ENCODE measurements at regions not wholly inside any gene's neighbourhood (a gene's known extent, or its start where the extent isn't known, plus 50 kb on each side); places are given as distances from the start of the nearest gene placed in this dataset.

DNA sequence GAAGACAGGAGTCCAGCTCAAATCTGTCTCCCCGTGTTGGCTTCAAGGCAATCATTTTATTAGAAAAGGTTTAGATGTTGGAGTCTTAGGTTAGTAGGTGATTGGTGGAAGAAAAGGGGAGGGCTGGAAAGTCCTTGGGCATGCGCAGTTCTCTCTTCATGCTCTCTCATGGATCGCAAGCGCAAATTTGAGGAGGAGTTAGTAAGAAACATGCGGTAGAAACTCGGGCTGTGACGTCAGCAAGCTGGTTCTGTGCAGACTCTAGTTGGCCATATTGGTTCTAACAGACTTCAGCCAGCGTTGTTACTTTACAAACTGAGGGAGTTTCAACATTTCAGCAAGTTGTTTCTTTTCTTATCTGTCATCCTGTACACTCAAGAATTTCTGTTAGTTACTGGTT, 392.2 kb downstream of the CDK5RAP2 start:
- ATAC-seq (no peak), DNase-seq (ENCODE audit: low spot score in 2 of 2) (no peak)
- Mint-ChIP-seq H3K9me3 (peaks cover 3 to 4% of the 10 kb centered on the region in 2 donors), H3K36me3 (no peaks in the 10 kb centered on the region), H3K27ac (no peak overlapping the region)

GRCh38 chr9:120186276-120186675, 393.7 kb downstream of the CDK5RAP2 start:
- ATAC-seq (no peak), DNase-seq (ENCODE audit: low spot score in 2 of 2) (no peak)
- no peak overlapping the region for H3K27ac Mint-ChIP-seq
- peaks cover 3 to 8% of the 10 kb centered on the region in 2 donors for H3K9me3 Mint-ChIP-seq
- no peaks in the 10 kb centered on the region for H3K36me3 Mint-ChIP-seq

- no peaks in the 10 kb centered on the region for H3K36me3 Mint-ChIP-seq
Measured at GRCh38 chr9:120184266-120184665, 395.7 kb downstream of the CDK5RAP2 start.

DNA sequence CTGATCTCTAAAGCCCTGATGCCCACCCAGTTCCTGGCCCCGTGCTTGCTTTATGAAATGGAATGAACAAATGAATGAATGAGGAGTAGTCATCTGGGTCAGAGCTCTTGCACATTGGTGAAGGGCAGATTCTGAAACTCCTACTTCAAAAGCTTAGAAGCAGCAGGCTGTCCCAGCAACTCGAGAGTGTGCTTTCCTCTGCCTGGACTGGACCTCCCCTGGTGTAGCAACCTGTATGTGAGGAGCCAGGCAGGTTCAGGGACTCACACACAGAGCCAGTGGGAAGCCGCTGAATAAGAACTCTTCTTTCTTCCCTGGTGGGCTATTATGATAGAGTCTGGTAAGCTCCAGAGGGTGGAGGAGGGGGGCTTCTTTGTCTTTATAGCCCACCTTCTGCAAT, 396.4 kb downstream of the CDK5RAP2 start:
- ATAC-seq, result no peak
- H3K9me3 Mint-ChIP-seq, result peaks cover 7 to 19% of the 10 kb centered on the region in 2 donors
- no peak overlapping the region for H3K27ac Mint-ChIP-seq
- H3K36me3 Mint-ChIP-seq, result no peaks in the 10 kb centered on the region
- no peak for DNase-seq (ENCODE audit: low spot score in 2 of 2)

More at GRCh38 chr9:120184266-120184665, 395.7 kb downstream of the CDK5RAP2 start:
- Mint-ChIP-seq H3K9me3 (peaks cover 7 to 15% of the 10 kb centered on the region in 2 donors), H3K27ac (no peak overlapping the region)
- DNase-seq (ENCODE audit: low spot score in 2 of 2) (no peak), ATAC-seq (no peak)

- no peak for DNase-seq (ENCODE audit: low spot score in 2 of 2)
- Mint-ChIP-seq H3K36me3 (no peaks in the 10 kb centered on the region), H3K9me3 (peaks cover 7 to 21% of the 10 kb centered on the region in 2 donors), H3K27ac (no peak overlapping the region)
- no peak for ATAC-seq
Measured at GRCh38 chr9:120182011-120182410, 398.0 kb downstream of the CDK5RAP2 start.

DNA sequence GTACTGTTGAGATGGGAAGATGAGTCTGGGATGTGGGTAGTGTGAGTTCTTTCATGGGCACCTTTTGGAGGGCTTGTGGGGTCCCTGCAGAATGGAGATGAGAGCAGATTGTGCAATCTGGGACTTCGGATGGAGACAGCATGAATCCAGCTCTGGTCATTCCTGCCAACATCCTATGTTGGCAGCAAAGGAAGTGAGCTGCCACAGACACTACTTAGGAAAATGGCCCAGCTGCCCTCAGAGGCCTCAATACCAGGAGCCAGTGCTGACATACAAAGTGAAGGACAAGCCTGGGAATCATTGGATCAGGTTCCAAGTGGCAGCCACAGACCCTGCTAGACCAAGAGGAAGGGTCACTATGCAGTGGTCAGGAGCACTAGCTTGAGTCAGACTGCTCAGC, 402.8 kb downstream of the CDK5RAP2 start:
- peaks cover 4 to 17% of the 10 kb centered on the region in 2 donors for H3K9me3 Mint-ChIP-seq
- H3K36me3 Mint-ChIP-seq, result no peaks in the 10 kb centered on the region
- DNase-seq (ENCODE audit: low spot score in 2 of 2) (no peak), ATAC-seq (no peak)
- H3K27ac Mint-ChIP-seq, result no peak overlapping the region

DNA sequence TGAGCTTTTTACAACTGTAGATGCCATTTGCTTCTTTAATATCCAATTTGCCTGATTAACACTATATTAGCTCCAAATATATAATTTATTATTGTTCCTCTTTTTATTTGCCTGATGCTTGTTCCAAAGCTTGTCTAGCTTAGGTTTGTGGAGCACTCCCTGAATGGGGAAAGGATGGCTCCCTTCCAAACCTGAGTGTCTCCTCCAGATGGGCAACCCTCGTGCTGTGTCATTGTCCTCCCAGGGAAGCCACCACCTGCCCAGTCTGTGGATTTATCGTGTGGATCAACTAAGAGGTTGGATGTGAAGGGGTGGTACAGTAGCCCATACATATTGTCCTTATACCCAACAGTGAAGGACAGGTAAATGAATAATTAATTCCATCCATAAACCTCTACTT, 404.9 kb downstream of the CDK5RAP2 start:
- peaks cover 12 to 21% of the 10 kb centered on the region in 2 donors for H3K9me3 Mint-ChIP-seq
- H3K36me3 Mint-ChIP-seq, result no peaks in the 10 kb centered on the region
- DNase-seq (ENCODE audit: low spot score in 2 of 2), result no peak
- ATAC-seq, result no peak
- no peak overlapping the region for H3K27ac Mint-ChIP-seq

DNA sequence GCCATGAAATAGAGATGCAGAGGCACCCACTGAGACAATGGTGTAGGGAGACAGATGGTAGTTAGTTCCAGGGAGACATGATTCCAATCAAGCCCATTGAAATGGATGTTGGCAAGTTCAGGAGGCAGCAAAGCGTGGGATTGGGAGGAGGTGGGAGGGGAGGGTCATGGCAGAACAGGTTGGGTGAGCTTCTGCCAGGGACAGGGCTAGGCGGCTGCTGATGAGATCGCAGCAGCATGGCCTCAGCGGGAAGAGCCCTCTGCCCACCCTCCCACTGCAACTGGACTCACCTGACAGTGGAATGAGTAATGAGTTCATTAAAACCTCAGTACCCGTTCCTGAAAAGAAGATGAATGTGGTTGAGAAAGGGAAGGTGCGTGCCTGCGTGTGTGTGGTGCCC, 418.2 kb downstream of the CDK5RAP2 start:
- DNase-seq (ENCODE audit: low spot score in 2 of 2) (no peak), ATAC-seq (no peak)
- peak overlapping the region in 1 of 2 donors; percentile 2 for H3K27ac Mint-ChIP-seq
- H3K36me3 Mint-ChIP-seq, result no peaks in the 10 kb centered on the region
- H3K9me3 Mint-ChIP-seq, result peaks cover 4 to 7% of the 10 kb centered on the region in 2 donors

GRCh38 chr9:120158221-120158620, 421.7 kb downstream of the CDK5RAP2 start:
- no peak for ATAC-seq
- peaks cover 7 to 8% of the 10 kb centered on the region in 2 donors for H3K9me3 Mint-ChIP-seq
- DNase-seq (ENCODE audit: low spot score in 2 of 2), result no peak
- no peak overlapping the region for H3K27ac Mint-ChIP-seq
- H3K36me3 Mint-ChIP-seq, result no peaks in the 10 kb centered on the region

DNA sequence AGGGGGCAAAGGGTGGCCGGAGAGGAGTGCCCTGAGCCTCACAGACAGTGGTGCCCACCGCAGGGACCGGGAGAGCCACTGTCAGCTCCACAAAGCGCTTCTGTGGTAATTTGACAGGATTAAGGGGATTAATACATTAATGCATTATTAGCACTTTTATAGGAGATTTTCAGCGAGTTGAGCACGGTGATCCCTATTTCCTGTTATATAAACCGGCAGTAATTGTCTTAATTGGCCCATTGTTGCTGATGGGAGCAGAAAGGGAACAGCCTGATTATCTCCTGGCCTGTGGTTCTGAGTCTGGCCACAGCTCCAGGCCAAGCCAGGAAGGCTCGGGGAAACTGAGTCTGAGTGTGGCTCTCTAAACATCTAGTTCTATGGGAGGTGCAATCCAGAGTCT, 423.6 kb downstream of the CDK5RAP2 start:
- ATAC-seq, result no peak
- Mint-ChIP-seq H3K36me3 (no peaks in the 10 kb centered on the region), H3K27ac (no peak overlapping the region), H3K9me3 (peaks cover 5 to 8% of the 10 kb centered on the region in 2 donors)
- DNase-seq (ENCODE audit: low spot score in 2 of 2), result no peak

GRCh38 chr9:120153258-120153657, 426.7 kb downstream of the CDK5RAP2 start:
- Mint-ChIP-seq H3K27ac (no peak overlapping the region), H3K36me3 (no peaks in the 10 kb centered on the region), H3K9me3 (peaks cover 0 to 8% of the 10 kb centered on the region in 2 donors)
- no peak for DNase-seq (ENCODE audit: low spot score in 2 of 2)
- no peak for ATAC-seq

DNA sequence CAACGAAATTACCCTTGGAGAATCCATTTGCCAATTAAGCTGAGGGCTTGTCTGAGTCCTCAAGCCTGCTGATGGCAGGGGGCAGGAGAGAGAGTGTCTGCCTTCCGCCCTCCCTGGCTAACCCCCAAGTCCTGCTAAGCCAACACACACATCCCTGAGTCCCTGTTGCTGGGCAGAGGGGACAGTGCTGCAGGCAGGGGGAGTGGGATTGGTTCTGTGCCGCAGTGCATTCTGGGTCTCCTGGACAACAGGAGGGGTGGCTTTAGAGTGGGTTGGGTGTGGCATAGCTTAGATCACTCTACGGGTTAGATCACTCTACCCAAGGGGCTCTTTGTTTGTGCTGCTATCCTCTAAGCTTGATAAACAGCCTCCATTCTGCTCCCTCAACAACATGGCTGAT, 427.7 kb downstream of the CDK5RAP2 start:
- no peaks in the 10 kb centered on the region for H3K36me3 Mint-ChIP-seq
- no peak overlapping the region for H3K27ac Mint-ChIP-seq
- no peak for ATAC-seq
- peaks cover 0 to 6% of the 10 kb centered on the region in 2 donors for H3K9me3 Mint-ChIP-seq
- no peak for DNase-seq (ENCODE audit: low spot score in 2 of 2)

DNA sequence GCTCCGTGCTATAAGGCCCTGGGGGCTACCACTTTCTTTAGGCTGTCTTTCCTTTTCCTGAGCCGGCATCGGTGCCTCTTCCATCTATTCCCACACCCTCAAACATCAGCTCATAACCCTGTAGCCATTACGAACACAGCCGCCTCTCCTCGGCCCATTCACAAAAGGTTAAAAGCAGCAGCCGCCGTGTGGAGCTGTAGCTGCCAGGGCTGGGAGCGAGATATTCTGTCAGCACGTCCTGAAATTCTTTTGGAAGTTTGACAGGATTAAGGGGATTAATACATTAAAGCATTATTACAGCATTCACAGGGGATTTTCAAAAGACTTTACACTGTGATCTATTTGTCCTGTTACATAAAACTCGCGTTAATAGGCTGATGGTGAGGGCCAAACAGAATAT, 428.2 kb downstream of the CDK5RAP2 start:
- Mint-ChIP-seq H3K9me3 (peaks cover 0 to 4% of the 10 kb centered on the region in 2 donors), H3K27ac (no peak overlapping the region), H3K36me3 (no peaks in the 10 kb centered on the region)
- DNase-seq (ENCODE audit: low spot score in 2 of 2) (no peak), ATAC-seq (no peak)

DNA sequence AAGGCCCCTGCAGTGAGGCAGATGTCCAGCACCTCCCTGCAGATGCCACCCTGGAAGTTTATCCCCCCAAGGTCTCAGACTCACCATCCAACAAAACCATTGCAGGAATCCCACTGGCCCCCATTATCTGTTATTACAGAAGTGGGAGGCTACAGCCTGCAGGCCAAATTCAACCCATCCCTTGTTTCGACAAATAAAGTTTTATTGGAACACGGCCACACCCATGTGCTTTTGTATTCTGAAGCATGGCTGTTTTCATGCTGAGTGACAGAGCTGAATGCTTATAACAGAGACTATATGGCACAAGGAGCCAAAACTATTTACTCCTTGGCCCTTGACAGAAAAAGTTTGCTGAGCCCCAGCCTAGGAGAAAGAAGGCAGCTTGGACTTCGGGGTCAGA, 428.8 kb downstream of the CDK5RAP2 start:
- DNase-seq (ENCODE audit: low spot score in 2 of 2) (no peak), ATAC-seq (no peak)
- Mint-ChIP-seq H3K9me3 (peaks cover 0 to 4% of the 10 kb centered on the region in 2 donors), H3K36me3 (no peaks in the 10 kb centered on the region), H3K27ac (no peak overlapping the region)

GRCh38 chr9:120138955-120139354, 441.0 kb downstream of the CDK5RAP2 start:
- peaks cover 8 to 15% of the 10 kb centered on the region in 2 donors for H3K9me3 Mint-ChIP-seq
- DNase-seq (ENCODE audit: low spot score in 2 of 2) (no peak), ATAC-seq (no peak)
- H3K36me3 Mint-ChIP-seq, result peaks cover 0 to 4% of the 10 kb centered on the region in 2 donors
- H3K27ac Mint-ChIP-seq, result no peak overlapping the region

DNA sequence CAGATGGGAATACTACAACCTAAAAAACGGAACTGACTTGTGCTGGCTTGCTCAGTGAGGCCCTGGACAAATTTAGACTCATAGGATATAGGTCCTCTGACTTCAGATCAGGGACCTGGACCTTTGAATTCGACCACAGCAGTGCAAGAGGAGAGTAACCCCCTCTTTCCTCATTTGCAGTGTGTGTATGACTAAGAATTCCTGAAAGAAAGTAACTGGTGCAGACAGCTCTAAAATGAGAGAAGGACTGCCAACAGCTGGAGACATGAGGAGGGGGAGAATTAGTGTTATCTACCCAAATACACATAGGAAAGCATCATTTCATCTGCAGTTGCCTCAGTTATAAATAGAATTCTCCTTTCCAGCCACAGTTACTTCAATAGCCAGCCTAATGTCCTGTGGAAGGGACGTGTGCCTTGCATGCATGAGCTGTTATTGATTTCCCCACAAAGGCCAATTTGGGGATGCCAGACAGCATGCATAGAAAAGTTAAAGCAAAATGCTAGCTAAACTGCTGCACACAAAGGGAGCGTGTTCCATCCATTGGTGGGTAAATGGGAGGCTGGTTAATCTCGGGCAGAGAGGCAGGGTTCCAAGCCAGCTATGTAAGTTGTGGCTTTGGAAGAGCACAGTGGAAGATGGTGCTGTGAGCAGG, 442.7 kb downstream of the CDK5RAP2 start:
- peaks cover 0 to 9% of the 10 kb centered on the region in 2 donors for H3K36me3 Mint-ChIP-seq
- ATAC-seq, result no peak
- no peak overlapping the region for H3K27ac Mint-ChIP-seq

DNA sequence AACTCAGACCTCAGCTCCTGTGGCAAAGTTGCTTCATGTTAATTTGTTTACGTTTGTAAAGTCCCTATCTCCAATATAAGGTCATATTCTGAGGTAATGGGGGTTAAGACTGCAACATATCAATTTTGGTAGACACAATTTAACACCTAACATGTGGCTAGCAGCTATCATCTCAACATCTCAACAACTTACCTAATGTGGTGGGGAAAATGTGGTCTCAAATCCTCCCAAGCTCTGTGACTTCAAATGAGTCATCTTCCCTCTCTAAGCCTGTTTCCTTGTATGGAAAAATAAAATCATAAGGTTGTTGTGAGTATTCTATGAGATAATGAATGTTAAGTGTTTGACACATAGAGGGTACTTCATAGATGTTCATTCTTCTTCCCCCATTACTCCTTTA, 443.3 kb downstream of the CDK5RAP2 start:
- Mint-ChIP-seq H3K27ac (no peak overlapping the region), H3K36me3 (peaks cover 0 to 9% of the 10 kb centered on the region in 2 donors), H3K9me3 (peaks cover 17 to 19% of the 10 kb centered on the region in 2 donors)
- peak; percentile 20 to 73 for ATAC-seq
- DNase-seq (ENCODE audit: low spot score in 2 of 2), result no peak

More for the DNA sequence above, 442.7 kb downstream of the CDK5RAP2 start:
- H3K9me3 Mint-ChIP-seq, result peaks cover 14 to 19% of the 10 kb centered on the region in 2 donors
- DNase-seq (ENCODE audit: low spot score in 2 of 2), result no peak

DNA sequence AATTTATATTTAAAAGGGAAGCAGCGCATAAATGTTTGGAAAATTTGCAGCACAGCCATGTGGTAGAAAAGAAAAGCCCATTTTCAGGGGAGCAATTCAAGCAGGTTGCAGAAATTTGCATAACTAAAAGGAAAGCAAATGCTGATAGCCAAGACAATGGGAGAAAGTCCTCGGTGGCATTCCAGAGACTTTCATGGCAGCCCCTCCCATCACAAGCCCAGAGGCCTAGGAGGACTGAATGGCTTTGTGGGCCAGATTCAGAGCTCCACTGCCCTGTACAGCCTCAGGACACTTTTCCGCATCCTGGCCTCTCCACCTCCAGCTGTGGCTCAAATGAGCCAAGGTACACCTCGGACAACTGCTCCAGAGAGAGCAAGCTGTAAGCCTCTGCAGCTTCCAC, 462.9 kb downstream of the CDK5RAP2 start:
- ATAC-seq (no peak), DNase-seq (ENCODE audit: low spot score in 2 of 2) (no peak)
- H3K27ac Mint-ChIP-seq, result no peak overlapping the region
- H3K9me3 Mint-ChIP-seq, result no peaks in the 10 kb centered on the region
- no peaks in the 10 kb centered on the region for H3K36me3 Mint-ChIP-seq
